GM18511 (cell line): ENCODE measurements at regions not wholly inside any gene's neighbourhood (a gene's known extent, or its start where the extent isn't known, plus 50 kb on each side); places are given as distances from the start of the nearest gene placed in this dataset.

Experiments
- ATAC-seq: cut with Tn5 transposase; IDR thresholded peaks from one replicate; pipeline ENCODE4 v1.9.1; 2021; ENCODE audit warnings: mild to moderate bottlenecking, moderate library complexity; ENCODE audit not compliant: unreplicated experiment

GRCh38 chr11:91966368-91966767 is 258.2 kb upstream of the FAT3 start:
- no peak for ATAC-seq

DNA sequence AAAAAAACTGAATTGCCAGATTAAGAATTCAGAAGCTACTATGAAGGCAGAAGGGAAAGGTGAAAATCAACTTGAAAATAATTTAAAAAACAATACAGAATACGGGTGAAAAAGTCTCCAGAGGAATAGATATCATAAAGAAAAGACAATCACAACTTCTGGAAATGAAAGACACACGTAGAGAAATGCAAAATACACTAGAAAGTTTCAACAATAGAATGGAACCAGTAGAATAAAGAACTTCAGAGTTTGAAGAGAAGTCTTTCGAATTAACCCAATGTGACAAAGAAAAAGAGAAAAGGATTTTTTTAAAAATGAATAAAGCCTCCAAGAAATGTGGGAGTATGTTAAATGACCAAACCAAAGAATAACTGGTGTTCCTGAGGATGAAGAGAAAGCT is 263.8 kb upstream of the FAT3 start:
- ATAC-seq, result no peak

DNA sequence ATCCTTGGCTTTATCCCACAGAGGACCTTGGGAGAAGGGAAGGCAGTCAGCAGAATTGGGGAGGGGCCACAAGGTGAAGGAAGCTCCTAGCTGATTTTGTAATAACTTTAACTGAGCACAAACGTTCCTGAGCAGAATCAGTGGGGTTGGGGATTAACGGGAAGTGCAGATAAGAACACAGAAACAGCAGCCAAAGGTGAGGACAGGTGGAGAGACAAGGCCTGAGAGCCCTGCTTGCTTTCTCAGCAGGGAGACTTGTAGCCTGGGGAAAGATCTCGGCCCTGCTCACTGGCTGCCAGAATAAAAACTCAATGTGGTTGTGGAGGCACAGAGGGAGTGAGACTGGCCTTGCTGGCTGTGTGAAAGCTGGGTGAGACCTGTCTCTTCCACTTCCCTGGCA is 265.2 kb upstream of the FAT3 start:
- ATAC-seq, result no peak

GRCh38 chr11:91956711-91957110 is 267.9 kb upstream of the FAT3 start:
- no peak for ATAC-seq

GRCh38 chr11:91955206-91955605 is 269.4 kb upstream of the FAT3 start:
- ATAC-seq, result no peak

DNA sequence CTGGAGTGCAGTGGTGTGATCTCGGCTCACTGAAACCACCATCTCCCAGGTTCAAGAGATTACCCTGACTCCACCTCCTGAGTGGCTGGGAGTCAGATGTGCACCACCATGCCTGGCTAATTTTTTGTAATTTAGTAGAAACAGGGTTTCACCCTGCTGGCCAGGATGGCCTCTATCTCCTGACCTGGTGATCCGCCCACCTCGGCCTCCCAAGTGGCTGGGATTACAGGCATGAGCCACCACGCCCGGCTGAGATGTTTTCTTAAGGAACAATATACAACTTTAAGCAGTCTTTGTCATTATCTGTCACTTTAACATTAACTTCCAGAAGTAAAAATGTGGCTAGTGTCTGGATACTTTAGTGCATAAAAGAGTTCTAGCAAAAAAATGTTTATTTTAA is 272.6 kb upstream of the FAT3 start:
- ATAC-seq, result no peak

- no peak for ATAC-seq
Measured at GRCh38 chr11:91947215-91947820, 277.3 kb upstream of the FAT3 start.

DNA sequence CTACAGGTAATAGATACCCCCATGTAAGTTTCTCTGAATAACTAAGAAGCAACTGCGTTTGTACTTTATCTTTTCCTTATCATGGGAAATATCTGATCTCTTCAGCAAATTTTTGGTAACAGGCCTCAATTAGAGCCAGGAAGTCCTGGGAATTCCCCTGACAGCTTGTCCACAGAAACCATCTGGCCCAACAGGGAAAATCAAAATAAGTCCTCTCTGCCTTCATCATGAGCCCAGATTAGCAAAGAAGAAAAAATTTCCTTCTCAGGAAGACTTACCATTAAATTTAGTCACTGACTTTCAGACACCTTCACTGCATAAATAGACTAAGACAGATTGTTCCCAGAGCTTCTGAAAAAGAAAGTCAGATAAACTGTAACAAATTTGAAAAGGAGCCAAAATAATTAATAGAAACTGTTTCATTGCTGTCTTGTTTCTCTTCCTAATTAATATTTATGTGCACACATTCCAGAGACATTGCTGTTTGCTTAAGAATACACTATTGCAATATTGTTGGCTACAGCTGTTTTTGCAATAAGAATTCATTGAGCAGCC is 278.1 kb upstream of the FAT3 start:
- ATAC-seq, result no peak

DNA sequence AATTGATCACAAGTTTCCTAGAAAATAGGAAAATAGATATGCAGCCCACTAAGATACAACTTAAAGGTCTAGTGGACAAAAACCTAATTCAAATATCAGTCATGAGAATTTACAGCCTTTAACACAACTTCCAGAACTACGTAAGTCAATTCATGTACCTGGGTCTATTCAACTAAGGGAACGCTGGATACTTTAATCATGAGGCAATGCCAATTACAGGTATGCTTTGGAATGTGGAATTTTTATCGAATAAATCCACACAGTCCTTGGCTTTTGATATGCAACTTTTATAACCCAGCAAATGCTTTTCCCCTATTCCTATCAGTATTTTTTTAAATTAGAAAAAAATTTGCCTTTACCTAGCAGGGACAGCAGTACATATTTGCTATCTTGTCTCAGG is 289.5 kb upstream of the FAT3 start:
- ATAC-seq, result no peak

- ATAC-seq, result no peak
Measured at GRCh38 chr11:91932151-91932821, 292.3 kb upstream of the FAT3 start.

GRCh38 chr11:91927448-91927847 is 297.2 kb upstream of the FAT3 start:
- ATAC-seq, result no peak

GRCh38 chr11:91926965-91927364 is 297.7 kb upstream of the FAT3 start:
- no peak for ATAC-seq

- no peak for ATAC-seq
Measured at GRCh38 chr11:91922846-91923245, 301.8 kb upstream of the FAT3 start.

DNA sequence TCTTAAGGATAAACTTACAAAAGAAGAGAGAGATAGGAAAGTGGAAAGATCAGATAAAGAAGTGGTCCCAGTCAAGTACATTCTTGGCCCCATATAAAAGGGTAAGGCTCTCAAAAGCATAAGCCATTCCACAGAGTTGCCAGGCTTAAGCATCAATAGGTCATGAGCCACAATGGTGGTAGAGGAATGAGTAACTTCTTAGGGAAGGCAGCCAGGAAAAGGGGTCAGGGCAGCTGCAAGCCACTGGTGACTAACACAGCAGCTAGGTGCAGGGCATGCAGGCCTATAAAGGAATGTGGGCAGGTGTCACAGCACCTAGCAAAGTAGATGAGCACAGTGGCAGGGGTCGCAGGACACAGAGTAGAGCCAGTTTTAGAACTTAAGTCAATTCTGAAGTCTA is 302.6 kb upstream of the FAT3 start:
- no peak for ATAC-seq

GRCh38 chr11:91913407-91913806 is 311.2 kb upstream of the FAT3 start:
- no peak for ATAC-seq

GRCh38 chr11:91912322-91912721 is 312.3 kb upstream of the FAT3 start:
- no peak for ATAC-seq

GRCh38 chr11:91906871-91907624 is 317.6 kb upstream of the FAT3 start:
- no peak for ATAC-seq

DNA sequence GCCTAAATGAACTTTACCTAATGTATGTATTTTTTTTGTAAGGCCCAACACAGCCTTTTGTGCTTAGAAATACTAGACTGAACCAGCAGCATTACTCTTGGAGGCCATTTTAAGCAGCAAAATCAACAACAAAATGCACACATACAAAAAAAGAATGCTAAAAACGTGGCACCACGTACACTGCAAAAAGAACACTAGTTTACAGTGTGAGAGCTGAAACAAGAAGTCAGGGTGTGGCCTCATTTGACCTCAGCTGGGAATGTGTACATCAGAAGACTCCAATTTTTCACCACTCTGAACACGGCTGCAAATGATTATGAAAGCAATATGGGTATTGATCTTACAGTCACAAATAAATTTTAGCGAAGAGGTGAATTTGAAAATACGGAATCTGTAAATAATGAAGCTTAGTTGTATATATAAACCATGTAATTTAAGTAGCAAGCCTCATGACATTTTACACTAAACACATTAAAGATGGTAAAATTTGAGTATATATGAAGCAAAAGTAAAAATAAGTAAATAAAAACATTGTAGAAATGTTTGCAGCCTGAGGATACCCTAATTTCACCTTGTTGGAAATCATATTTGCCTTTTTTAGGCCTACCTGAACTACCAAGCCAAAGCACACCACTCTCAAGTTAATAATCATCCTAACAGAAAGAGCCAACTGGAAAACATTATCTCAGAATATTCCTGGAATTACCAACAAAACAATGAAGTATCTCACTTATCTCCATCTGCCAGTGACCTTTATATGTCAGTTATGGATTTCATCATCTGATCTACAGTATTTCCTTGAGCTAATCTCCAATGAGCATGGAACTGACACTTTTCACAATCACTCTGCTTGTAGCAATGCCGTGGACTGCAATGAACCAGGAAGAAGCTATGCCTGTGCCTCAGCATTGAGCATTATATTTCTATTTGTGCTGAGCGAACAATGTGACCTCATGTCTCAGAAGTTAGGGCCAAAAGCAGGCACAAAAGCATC is 319.5 kb upstream of the FAT3 start:
- no peak for ATAC-seq

DNA sequence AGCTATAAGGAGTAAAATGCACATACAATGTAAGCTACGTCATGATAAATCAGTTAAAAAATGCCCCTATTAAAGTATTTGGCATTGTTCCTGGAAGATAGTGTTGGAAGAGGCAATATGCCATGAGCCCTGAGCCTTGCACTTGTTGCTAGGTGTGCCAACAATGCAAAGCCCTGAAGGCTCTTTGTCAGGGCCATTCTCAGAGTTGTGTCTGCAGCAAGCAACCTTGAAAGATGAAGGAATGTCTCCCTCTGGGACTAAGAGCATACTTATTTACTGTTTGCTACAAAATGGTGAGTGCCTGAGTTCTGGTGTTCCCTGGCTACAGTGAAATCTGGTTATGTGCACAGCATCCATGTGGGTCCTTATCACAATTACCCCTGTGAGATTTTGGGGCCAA is 322.3 kb upstream of the FAT3 start:
- ATAC-seq, result no peak

GRCh38 chr11:91880660-91881059 is 344.0 kb upstream of the FAT3 start:
- no peak for ATAC-seq

- no peak for ATAC-seq
Measured at GRCh38 chr11:91876746-91877145, 347.9 kb upstream of the FAT3 start.
